IMR-90 (cell line): ENCODE measurements at regions not wholly inside any gene's neighbourhood (a gene's known extent, or its start where the extent isn't known, plus 50 kb on each side); places are given as distances from the start of the nearest gene placed in this dataset.

Experiments
- ATAC-seq: fragments of 200-7000 bp; cut with Tn5 transposase; 2 replicates; pipeline ENCODE4 v1.9.1; 2020; ENCODE audit warnings: low read depth, mild to moderate bottlenecking, moderate library complexity
- BruUV-seq: library from RNA; stranded (reverse); fragments of 400-500 nt; replicated peaks from 2 replicates; lab custom pipeline; 2021; lab: Mats Ljungman, UMichigan
- CTCF ChIA-PET: fragments of 300-600 bp; formaldehyde crosslinking; extraction: SDS; loops from one replicate; lab custom pipeline; 2021; ENCODE audit warnings: antibody characterized with exemption; lab: Yijun Ruan, JAX
- POLR2A ChIA-PET: fragments of 300-600 bp; sonication (Branson Sonifier 250); formaldehyde crosslinking; loops from one replicate; lab custom pipeline; 2022; ENCODE audit warnings: antibody characterized with exemption; ENCODE audit not compliant: unreplicated experiment; lab: Charles Lee
- DNase-seq: peaks from one replicate; pipeline ENCODE4 v3.0.0; 2013
- H2AFZ ChIP-seq: replicated peaks from 2 replicates; pipeline ENCODE3; 2013; ENCODE audit warnings: low read length, mild to moderate bottlenecking; ENCODE audit not compliant: poor library complexity
- H2AK5ac ChIP-seq: 2 replicates; pipeline ENCODE4 v1.6.1; 2013; ENCODE audit warnings: low read depth, low read length, inconsistent platforms
- H2AK9ac ChIP-seq: replicated peaks from 2 replicates; pipeline ENCODE3; 2013; ENCODE audit warnings: mild to moderate bottlenecking, low read depth, low read length, moderate library complexity; ENCODE audit not compliant: poor library complexity
- H2BK120ac ChIP-seq: 2 replicates; pipeline ENCODE4 v1.6.1; 2013; ENCODE audit warnings: low read depth, low read length, inconsistent platforms
- H2BK15ac ChIP-seq: 3 replicates; pipeline ENCODE4 v1.6.1; 2013; ENCODE audit warnings: low read depth, low read length, inconsistent platforms
- H2BK20ac ChIP-seq: 2 replicates; pipeline ENCODE4 v1.6.1; 2013; ENCODE audit warnings: low read depth, mild to moderate bottlenecking, inconsistent platforms, low read length, moderate library complexity
- H2BK5ac ChIP-seq: 2 replicates; pipeline ENCODE4 v1.6.1; 2013; ENCODE audit warnings: mild to moderate bottlenecking, low read depth, low read length, inconsistent platforms; ENCODE audit not compliant: poor library complexity, severe bottlenecking
- H3K14ac ChIP-seq: replicated peaks from 2 replicates; pipeline ENCODE4 v1.6.1; 2013; ENCODE audit warnings: low read depth, low read length, inconsistent platforms
- H3K18ac ChIP-seq: 2 replicates; pipeline ENCODE4 v1.6.1; 2013; ENCODE audit warnings: low read depth, low read length, control low read depth
- H3K23ac ChIP-seq: 2 replicates; pipeline ENCODE4 v1.6.1; 2013; ENCODE audit warnings: low read depth, low read length, inconsistent platforms
- H3K27ac ChIP-seq: 2 replicates; pipeline ENCODE4 v1.5.1; 2013; ENCODE audit warnings: mild to moderate bottlenecking, control low read depth, low read length; ENCODE audit not compliant: insufficient read depth
- H3K27me3 ChIP-seq: 2 replicates; pipeline ENCODE4 v1.6.1; 2013; ENCODE audit warnings: low read length; ENCODE audit not compliant: control insufficient read depth, insufficient read depth
- H3K36me3 ChIP-seq: 2 replicates; pipeline ENCODE4 v1.6.1; 2013; ENCODE audit warnings: low read length, mixed read lengths; ENCODE audit not compliant: control insufficient read depth, insufficient read depth
- H3K4ac ChIP-seq: 2 replicates; pipeline ENCODE4 v1.6.1; 2013; ENCODE audit warnings: low read depth, low read length, inconsistent platforms
- H3K4me1 ChIP-seq: 2 replicates; pipeline ENCODE4 v1.6.1; 2013; ENCODE audit warnings: low read length, mixed read lengths; ENCODE audit not compliant: control insufficient read depth, insufficient read depth
- H3K4me2 ChIP-seq: 2 replicates; pipeline ENCODE4 v1.6.1; 2013; ENCODE audit warnings: low read depth, mild to moderate bottlenecking, control low read depth, low read length, moderate library complexity
- H3K4me3 ChIP-seq: 2 replicates; pipeline ENCODE4 v1.5.1; 2013; ENCODE audit warnings: low read depth, mild to moderate bottlenecking, control low read depth, low read length, moderate library complexity; ENCODE audit not compliant: insufficient read depth
- H3K56ac ChIP-seq: 2 replicates; pipeline ENCODE4 v1.6.1; 2013; ENCODE audit warnings: low read length, inconsistent platforms; ENCODE audit not compliant: insufficient read depth; ENCODE audit errors: extremely low read depth
- H3K79me1 ChIP-seq, 2 experiments: 2 replicates each; pipeline ENCODE4 v1.6.1; 2013; ENCODE audit warnings: low read length in 2 of 2, inconsistent platforms in 1 of 2, low read depth in 1 of 2
- H3K9ac ChIP-seq: 2 replicates; pipeline ENCODE4 v1.6.1; 2013; ENCODE audit warnings: low read depth, low read length, control low read depth
- H3K9me1 ChIP-seq: 2 replicates; pipeline ENCODE4 v1.6.1; 2013; ENCODE audit warnings: low read length, inconsistent platforms; ENCODE audit not compliant: insufficient read depth
- H3K9me3 ChIP-seq: 2 replicates; pipeline ENCODE4 v1.6.1; 2013; ENCODE audit warnings: low read length; ENCODE audit not compliant: control insufficient read depth, insufficient read depth
- H4K20me1 ChIP-seq: 2 replicates; pipeline ENCODE4 v1.6.1; 2013; ENCODE audit warnings: low read length, inconsistent platforms; ENCODE audit not compliant: insufficient read depth
- H4K5ac ChIP-seq: 2 replicates; pipeline ENCODE4 v1.6.1; 2013; ENCODE audit warnings: mild to moderate bottlenecking, low read depth, low read length, control low read depth
- H4K8ac ChIP-seq, 2 experiments: 2 replicates each; pipeline ENCODE4 v1.6.1; 2013; ENCODE audit warnings: low read depth in 2 of 2, low read length in 2 of 2, control low read depth in 1 of 2, inconsistent platforms in 1 of 2
- H4K91ac ChIP-seq: 2 replicates; pipeline ENCODE4 v1.6.1; 2013; ENCODE audit warnings: low read depth, low read length, inconsistent platforms; ENCODE audit not compliant: insufficient read depth
- MXI1 ChIP-seq: IDR thresholded peaks from 2 replicates; pipeline ENCODE4 v1.6.1; 2012; ENCODE audit warnings: low read depth, mild to moderate bottlenecking, low read length, moderate library complexity, borderline replicate concordance
- NFE2L2 ChIP-seq: fragments of 150-350 bp; IDR thresholded peaks from 2 replicates; pipeline ENCODE4 v1.6.1; 2016; ENCODE audit warnings: low read depth, mild to moderate bottlenecking, low read length
- RAD21 ChIP-seq: IDR thresholded peaks from 2 replicates; pipeline ENCODE4 v1.6.1; 2012; ENCODE audit warnings: low read length, improper control_type of control experiment
- SMC3 ChIP-seq: fragments of 150-350 bp; IDR thresholded peaks from 2 replicates; pipeline ENCODE4 v1.6.1; 2016; ENCODE audit warnings: low read depth, mild to moderate bottlenecking, antibody characterized with exemption, low read length, moderate library complexity
- WGBS, 2 experiments: methylation state at CpG; one replicate each; pipeline versions ENCODE4 v1.1.5 to v1.1.7; 2013; ENCODE audit warnings: missing lambda C conversion rate in 2 of 2; ENCODE audit not compliant: insufficient read length in 1 of 2; ENCODE audit errors: extremely low coverage in 2 of 2; 5-methylcytosine and 5-hydroxymethylcytosine counted together
- dilution Hi-C: fragments of 300-500 bp; cut with HindIII; formaldehyde crosslinking; loops from one replicate; pipeline ENCODE4 v1.14.3; 2018; ENCODE audit warnings: low sequenced_read_pairs; ENCODE audit not compliant: unreplicated experiment
- in situ Hi-C: fragments of 300-500 bp; cut with MboI; formaldehyde crosslinking; loops from 3 replicates; pipeline ENCODE4 v1.14.3; 2019; ENCODE audit warnings: low sequenced_read_pairs, inconsistent platforms, mixed read lengths
- intact Hi-C: fragments of 100-400 bp; cut with micrococcal nuclease; formaldehyde crosslinking; loops from 2 replicates; pipeline ENCODE4 v1.10.0; 2022

DNA sequence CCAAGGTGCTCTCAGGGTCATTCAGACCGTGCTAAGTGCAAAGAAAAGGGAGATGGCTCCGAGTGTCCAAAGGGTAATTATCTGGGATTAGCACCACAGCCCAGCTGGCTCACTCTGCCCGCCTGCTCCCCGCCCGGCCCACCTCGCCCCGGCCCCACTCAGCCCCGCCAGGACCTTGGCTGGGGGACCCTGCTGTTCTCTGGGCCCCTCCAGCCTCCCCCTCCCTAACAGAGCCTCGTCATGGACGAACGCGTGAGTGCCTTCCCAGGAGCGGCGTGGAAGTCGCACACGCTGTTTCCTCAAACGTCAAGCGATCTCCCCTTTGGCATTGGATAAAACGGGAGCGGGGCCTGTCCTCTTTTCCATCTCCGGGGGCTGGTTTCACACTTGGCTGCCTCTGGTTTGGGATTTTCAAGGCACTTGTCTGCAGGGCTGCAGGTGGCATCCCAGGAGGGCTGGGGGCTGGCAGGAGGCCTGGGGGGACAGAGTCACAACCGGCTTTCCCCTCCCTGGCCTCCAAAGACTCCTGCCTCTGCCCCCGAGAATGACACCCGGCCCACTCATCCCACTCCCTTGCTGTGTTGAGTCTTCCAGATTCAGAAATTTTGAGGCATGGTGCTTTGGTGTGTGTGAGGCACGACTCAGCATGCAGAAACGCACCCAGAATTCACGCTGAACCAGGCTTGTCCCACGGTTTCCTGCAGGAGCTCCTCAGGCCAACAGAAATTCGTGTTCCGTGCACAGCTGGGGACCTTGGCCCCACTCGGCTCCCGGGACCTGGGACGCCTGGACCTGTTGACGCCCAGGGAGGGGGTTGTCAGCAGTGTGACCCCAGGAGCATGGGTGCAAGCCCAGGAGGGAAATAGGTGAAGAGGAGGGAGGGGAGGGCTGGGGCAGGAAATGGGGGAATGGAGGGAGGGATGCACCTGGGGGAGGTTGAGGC lies 110.0 kb downstream of the PDGFA start:
- Histone ChIP-seq H4K8ac (no peak overlapping the region), H3K56ac (no peak overlapping the region), H3K14ac (no peak overlapping the region), H2AFZ (no peak overlapping the region), H3K4me1 (no peaks in the 10 kb centered on the region), H3K79me1 (no peaks in the 10 kb centered on the region), H2AK5ac (no peak overlapping the region), H3K9me1 (no peaks in the 10 kb centered on the region), H2BK15ac (no peak overlapping the region), H3K4me2 (no peak overlapping the region), H2BK5ac (no peak overlapping the region), H4K20me1 (no peaks in the 10 kb centered on the region), H3K36me3 (no peaks in the 10 kb centered on the region), H3K9ac (no peak overlapping the region), H4K91ac (no peak overlapping the region), H4K5ac (no peak overlapping the region), H3K4me3 (no peak overlapping the region), H2BK120ac (no peak overlapping the region), H3K27ac (no peak overlapping the region), H2AK9ac (no peak overlapping the region), H2BK20ac (no peak overlapping the region), H3K9me3 (peaks cover 2% of the 10 kb centered on the region; the same call in 1 of the 2 replicates), H3K18ac (no peak overlapping the region), H3K4ac (no peak overlapping the region), H3K23ac (no peak overlapping the region), H3K27me3 (peaks cover 39% of the 10 kb centered on the region)
- dilution Hi-C loops (no loop called here), in situ Hi-C loops (no loop called here), intact Hi-C loops (no loop called here)
- TF ChIP-seq MXI1 (no peak), RAD21 (no peak), SMC3 (no peak), NFE2L2 (no peak)
- ChIA-PET CTCF (no interaction called here), POLR2A (no interaction called here)
- no peak for DNase-seq
- no peak for ATAC-seq
- BruUV-seq, result no TSS peak
- 53% methylated on average over 11 of the region's 34 CpGs; no CpG with 5 or more reads in 1 of the 2 experiments for WGBS, 2 experiments
